GDM1 (cell line): ENCODE measurements at regions not wholly inside any gene's neighbourhood (a gene's known extent, or its start where the extent isn't known, plus 50 kb on each side); places are given as distances from the start of the nearest gene placed in this dataset.

Experiments used
- DNase-seq: peaks from one replicate; lab custom pipeline; 2025; lab: John Stamatoyannopoulos, UW

- no peak for DNase-seq
Measured at GRCh38 chr10:60998932-60999331, 54.9 kb upstream of the RHOBTB1 start.

DNA sequence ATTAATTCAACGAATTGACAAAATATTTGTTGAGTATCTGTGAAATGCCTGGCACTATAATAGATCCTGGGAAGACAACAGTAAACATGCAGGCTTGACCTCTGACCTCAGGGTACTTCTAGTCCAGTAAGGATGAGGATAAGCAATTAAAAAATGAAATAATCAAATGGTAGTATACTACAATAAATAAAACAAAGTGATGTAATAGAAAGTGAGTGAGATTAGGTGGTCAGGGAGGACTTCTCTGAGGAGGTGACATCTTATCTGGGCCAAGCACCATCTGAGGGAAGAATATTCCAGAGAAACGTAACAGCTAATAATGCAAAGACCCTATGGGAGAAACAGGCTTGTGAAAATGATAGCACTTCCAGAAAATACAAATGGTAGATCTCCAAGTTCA lies 50.1 kb upstream of the RHOBTB1 start:
- no peak for DNase-seq
